ENCODE measurements at regions not wholly inside any gene's neighbourhood (a gene's known extent, or its start where the extent isn't known, plus 50 kb on each side); places are given as distances from the start of the nearest gene placed in this dataset.

- no peak for ATAC-seq
Measured at GRCh38 chr15:53390549-53390948, 368.9 kb downstream of the WDR72 start.

GRCh38 chr15:53389271-53390037 is 370.0 kb downstream of the WDR72 start:
- Histone ChIP-seq H3K27me3 (no peaks in the 10 kb centered on the region), H3K4me1 (peaks cover 7% of the 10 kb centered on the region), H3K27ac (no peak overlapping the region), H3K9me3 (no peaks in the 10 kb centered on the region), H3K36me3 (replicated peaks in 1 of 2; ENCODE audit: insufficient read depth in 1 of 2, low read depth in 2 of 2) (no peaks in the 10 kb centered on the region), H3K4me3 (no peak overlapping the region)
- no peak for TF ChIP-seq CTCF (IDR thresholded peaks at IDR 0.05)
- TF ChIP-seq POLR2A (IDR thresholded peaks at IDR 0.05), result no peak
- 93% methylated on average over 15 of the region's 15 CpGs for WGBS, 2 donors
- ATAC-seq, result no peak
- intact Hi-C loops (cut with DNase I), result no loop called here
- no peak for DNase-seq

More at GRCh38 chr15:53390549-53390948, 368.9 kb downstream of the WDR72 start:
- Histone ChIP-seq H3K4me3 (no peak overlapping the region), H3K9me3 (no peaks in the 10 kb centered on the region), H3K36me3 (replicated peaks in 1 of 2; ENCODE audit: insufficient read depth in 1 of 2, low read depth in 2 of 2) (no peaks in the 10 kb centered on the region), H3K4me1 (no peaks in the 10 kb centered on the region), H3K27me3 (no peaks in the 10 kb centered on the region), H3K27ac (no peak overlapping the region)
- no peak for TF ChIP-seq POLR2A (IDR thresholded peaks at IDR 0.05)
- no peak for TF ChIP-seq CTCF (IDR thresholded peaks at IDR 0.05)
- DNase-seq, result no peak
- WGBS, 2 donors, result 75 to 77% methylated on average over 1 of the region's 1 CpG
- intact Hi-C loops (cut with DNase I), result no loop called here

GRCh38 chr15:53384417-53384816 is 375.0 kb downstream of the WDR72 start:
- TF ChIP-seq POLR2A (IDR thresholded peaks at IDR 0.05) (no peak), CTCF (IDR thresholded peaks at IDR 0.05) (peak; percentile 38 to 76 (median 61))
- peaks cover 10% of the 10 kb centered on the region for H3K4me1 ChIP-seq
- peak; percentile 38 to 59 (median 49) for DNase-seq
- peak; percentile 82 for ATAC-seq
- intact Hi-C loops (cut with DNase I), result no loop called here
- no peak overlapping the region for H3K27ac ChIP-seq
- no peaks in the 10 kb centered on the region for H3K9me3 ChIP-seq
- no peak overlapping the region for H3K4me3 ChIP-seq
- no peaks in the 10 kb centered on the region for H3K27me3 ChIP-seq
- WGBS, 2 donors, result 39 to 48% methylated on average over 3 of the region's 3 CpGs
- no peaks in the 10 kb centered on the region for H3K36me3 ChIP-seq (replicated peaks in 1 of 2; ENCODE audit: insufficient read depth in 1 of 2, low read depth in 2 of 2)

- no peak overlapping the region for H3K4me3 ChIP-seq
- intact Hi-C loops (cut with DNase I), result no loop called here
- H3K36me3 ChIP-seq (replicated peaks in 1 of 2; ENCODE audit: insufficient read depth in 1 of 2, low read depth in 2 of 2), result no peaks in the 10 kb centered on the region
- DNase-seq, result no peak
- TF ChIP-seq POLR2A (IDR thresholded peaks at IDR 0.05) (no peak), CTCF (IDR thresholded peaks at IDR 0.05) (no peak)
- H3K4me1 ChIP-seq, result no peaks in the 10 kb centered on the region
- H3K27me3 ChIP-seq, result no peaks in the 10 kb centered on the region
- no peak for ATAC-seq
- no peak overlapping the region for H3K27ac ChIP-seq
- WGBS, 2 donors, result 59 to 61% methylated on average over 4 of the region's 4 CpGs
- no peaks in the 10 kb centered on the region for H3K9me3 ChIP-seq
Measured at GRCh38 chr15:53378096-53378800, 381.2 kb downstream of the WDR72 start.
